ENCODE measurements at regions not wholly inside any gene's neighbourhood (a gene's known extent, or its start where the extent isn't known, plus 50 kb on each side); places are given as distances from the start of the nearest gene placed in this dataset.
"Not testable (repeated sequence)": the region's sequence is repeated elsewhere in the genome, so short reads cannot be mapped to it uniquely, and the experiment has no call there.

- intact Hi-C loops (cut with micrococcal nuclease): no loop called here
Observed at GRCh38 chr10:55169493-55169892, 368.5 kb upstream of the PCDH15 start.

GRCh38 chr10:55168343-55168742 lies 367.3 kb upstream of the PCDH15 start:
- intact Hi-C loops (cut with micrococcal nuclease): no loop called here

- intact Hi-C loops (cut with micrococcal nuclease): no loop called here
Observed at GRCh38 chr10:55163388-55163979, 362.5 kb upstream of the PCDH15 start.

- intact Hi-C loops (cut with micrococcal nuclease): not testable (repeated sequence)
Observed at GRCh38 chr10:55162321-55162720, 361.3 kb upstream of the PCDH15 start.

GRCh38 chr10:55160655-55161283 lies 359.7 kb upstream of the PCDH15 start:
- intact Hi-C loops (cut with micrococcal nuclease): no loop called here

GRCh38 chr10:55158633-55159032 lies 357.6 kb upstream of the PCDH15 start:
- intact Hi-C loops (cut with micrococcal nuclease): no loop called here

- intact Hi-C loops (cut with micrococcal nuclease): no loop called here
Observed at GRCh38 chr10:55146032-55146431, 345.0 kb upstream of the PCDH15 start.

- intact Hi-C loops (cut with micrococcal nuclease): no loop called here
Observed at GRCh38 chr10:55144001-55144400, 343.0 kb upstream of the PCDH15 start.

GRCh38 chr10:55141892-55142291 lies 340.9 kb upstream of the PCDH15 start:
- intact Hi-C loops (cut with micrococcal nuclease): no loop called here

- intact Hi-C loops (cut with micrococcal nuclease): no loop called here
Observed at GRCh38 chr10:55137063-55137462, 336.0 kb upstream of the PCDH15 start.

- intact Hi-C loops (cut with micrococcal nuclease): loop anchor here (5.0 kb wide), 1 partner anchor 218 kb away; no protein-coding TSS in a partner anchor
Observed at GRCh38 chr10:55104738-55105137, 303.7 kb upstream of the PCDH15 start.

GRCh38 chr10:55098452-55098851 lies 297.4 kb upstream of the PCDH15 start:
- intact Hi-C loops (cut with micrococcal nuclease): no loop called here

GRCh38 chr10:55091691-55092328 lies 290.8 kb upstream of the PCDH15 start:
- intact Hi-C loops (cut with micrococcal nuclease): loop anchor here (5.0 kb wide), 1 partner anchor 650 kb away; no protein-coding TSS in a partner anchor

GRCh38 chr10:55078121-55078520 lies 277.1 kb upstream of the PCDH15 start:
- intact Hi-C loops (cut with micrococcal nuclease): no loop called here

- intact Hi-C loops (cut with micrococcal nuclease): no loop called here
Observed at GRCh38 chr10:55065185-55065584, 264.2 kb upstream of the PCDH15 start.

- intact Hi-C loops (cut with micrococcal nuclease): no loop called here
Observed at GRCh38 chr10:55063811-55064210, 262.8 kb upstream of the PCDH15 start.

- intact Hi-C loops (cut with micrococcal nuclease): no loop called here
Observed at GRCh38 chr10:55062349-55062748, 261.3 kb upstream of the PCDH15 start.

- intact Hi-C loops (cut with micrococcal nuclease): no loop called here
Observed at GRCh38 chr10:55058800-55059199, 257.8 kb upstream of the PCDH15 start.

GRCh38 chr10:55051515-55051914 lies 250.5 kb upstream of the PCDH15 start:
- intact Hi-C loops (cut with micrococcal nuclease): no loop called here

- intact Hi-C loops (cut with micrococcal nuclease): no loop called here
Observed at GRCh38 chr10:55048830-55049498, 247.9 kb upstream of the PCDH15 start.

- intact Hi-C loops (cut with micrococcal nuclease): no loop called here
Observed at GRCh38 chr10:55043540-55043939, 242.5 kb upstream of the PCDH15 start.

- intact Hi-C loops (cut with micrococcal nuclease): no loop called here
Observed at GRCh38 chr10:55033061-55033460, 232.0 kb upstream of the PCDH15 start.

Data from T-helper 1 cell treated with Interleukin-12 subunit alpha and Interleukin-12 subunit beta and Interleukin-4 antibody, amounts not matched to agents 30 ng/mL and 1 ng/mL, for 36 hours (primary cell).